Upper lobe of left lung (tissue), 6 donors: ENCODE measurements at regions not wholly inside any gene's neighbourhood (a gene's known extent, or its start where the extent isn't known, plus 50 kb on each side); places are given as distances from the start of the nearest gene placed in this dataset.
A peak's percentile ranks its signal among the peaks of the same experiment; 100 is the strongest.

ENCODE experiments used
- ATAC-seq, 2 donors: fragments of 200-7000 bp; cut with Tn5 transposase; one replicate each; pipeline ENCODE4 v1.9.1; 2022; ENCODE audit warnings: mild to moderate bottlenecking in 2 of 2, moderate library complexity in 2 of 2; ENCODE audit not compliant: low FRiP score in 2 of 2
- DNase-seq, 2 donors: peaks; one replicate each; pipeline ENCODE4 v3.0.0-alpha.2; 2019 to 2020
- H3K27ac ChIP-seq, 4 donors: fragments of 200-600 bp; sonication (generic); one replicate each; pipeline ENCODE4 v1.5.1; 2016 to 2019
- H3K27me3 ChIP-seq, 4 donors: fragments of 200-600 bp; sonication (generic); one replicate each; pipeline ENCODE4 v1.5.1; 2017 to 2019
- H3K36me3 ChIP-seq, 4 donors: fragments of 200-600 bp; sonication (generic); one replicate each; pipeline ENCODE4 v1.5.1; 2016 to 2019
- H3K4me1 ChIP-seq, 4 donors: fragments of 200-600 bp; sonication (generic); one replicate each; pipeline ENCODE4 v1.5.1; 2018 to 2019
- H3K4me3 ChIP-seq, 4 donors: fragments of 200-600 bp; sonication (generic); one replicate each; pipeline ENCODE4 v1.5.1; 2017 to 2019; ENCODE audit warnings: mild to moderate bottlenecking in 2 of 4, moderate library complexity in 1 of 4
- H3K9me3 ChIP-seq, 4 donors: fragments of 200-600 bp; sonication (generic); one replicate each; pipeline ENCODE4 v1.5.1; 2018 to 2019
- CTCF ChIP-seq, 6 experiments: fragments of 450-650 bp in 4 of 6; fragments of 200-600 bp in 2 of 6; sonication (generic) in 2 of 6; IDR thresholded peaks; one replicate each; pipeline ENCODE4 v1.5.1; 2016 to 2019; ENCODE audit warnings: antibody characterized with exemption in 6 of 6
- EP300 ChIP-seq, 4 donors: sonication (generic); formaldehyde crosslinking; IDR thresholded peaks; one replicate each; pipeline ENCODE4 v1.5.1; 2017; ENCODE audit warnings: antibody characterized with exemption in 4 of 4, control low read depth in 2 of 4
- POLR2A ChIP-seq, 4 donors: fragments of 450-650 bp; IDR thresholded peaks; one replicate each; pipeline ENCODE4 v1.5.1; 2016 to 2017; ENCODE audit warnings: antibody characterized with exemption in 4 of 4, mild to moderate bottlenecking in 2 of 4
- POLR2AphosphoS5 ChIP-seq, 2 donors: sonication (generic); formaldehyde crosslinking; IDR thresholded peaks; one replicate each; pipeline ENCODE4 v1.5.1; 2017; ENCODE audit warnings: antibody characterized with exemption in 2 of 2
- WGBS, 2 donors: methylation state at CpG; one replicate each; pipeline ENCODE4 v1.1.5; 2017 to 2018; 5-methylcytosine and 5-hydroxymethylcytosine counted together
- donor health status: DM: no; HTN: no; CAD: no; lungs with moderate emphysema.
- donor health status: DM: no; HTN: yes; CAD: no; lungs with severe emphysema.

GRCh38 chr2:120424274-120424796 lies 78.4 kb downstream of the INHBB start:
- Histone ChIP-seq H3K4me1 (no peaks in the 10 kb centered on the region), H3K27me3 (no peaks in the 10 kb centered on the region), H3K27ac (no peak overlapping the region), H3K4me3 (no peak overlapping the region), H3K9me3 (no peaks in the 10 kb centered on the region), H3K36me3 (no peaks in the 10 kb centered on the region)
- ATAC-seq (no peak), DNase-seq (peak in 1 of 2 donors; percentile 40)
- TF ChIP-seq POLR2AphosphoS5 (IDR thresholded peaks at IDR 0.05) = no peak
- TF ChIP-seq EP300 (IDR thresholded peaks at IDR 0.05) = no peak
- no peak for TF ChIP-seq CTCF (IDR thresholded peaks at IDR 0.05)
- TF ChIP-seq POLR2A (IDR thresholded peaks at IDR 0.05) = no peak
- WGBS, 2 donors = 85 to 86% methylated on average over 12 to 13 of the region's 13 CpGs

- DNase-seq = peak in 1 of 2 donors; percentile 59
- ATAC-seq = no peak
Measured at GRCh38 chr2:120425014-120425413, 79.1 kb downstream of the INHBB start.

GRCh38 chr2:120428748-120429147 lies 82.8 kb downstream of the INHBB start:
- 76 to 89% methylated on average over 6 of the region's 6 CpGs for WGBS, 2 donors
- ATAC-seq (no peak), DNase-seq (no peak)
- Histone ChIP-seq H3K36me3 (no peaks in the 10 kb centered on the region), H3K4me1 (no peaks in the 10 kb centered on the region), H3K9me3 (no peaks in the 10 kb centered on the region), H3K27me3 (no peaks in the 10 kb centered on the region), H3K4me3 (no peak overlapping the region), H3K27ac (no peak overlapping the region)
- TF ChIP-seq POLR2A (IDR thresholded peaks at IDR 0.05) (no peak), CTCF (IDR thresholded peaks at IDR 0.05) (no peak), EP300 (IDR thresholded peaks at IDR 0.05) (no peak), POLR2AphosphoS5 (IDR thresholded peaks at IDR 0.05) (no peak)

More at GRCh38 chr2:120425014-120425413, 79.1 kb downstream of the INHBB start:
- TF ChIP-seq POLR2AphosphoS5 (IDR thresholded peaks at IDR 0.05) (no peak), CTCF (IDR thresholded peaks at IDR 0.05) (no peak), POLR2A (IDR thresholded peaks at IDR 0.05) (no peak), EP300 (IDR thresholded peaks at IDR 0.05) (no peak)
- no peaks in the 10 kb centered on the region for H3K27me3 ChIP-seq
- WGBS, 2 donors = 94 to 95% methylated on average over 8 to 16 of the region's 16 CpGs
- no peaks in the 10 kb centered on the region for H3K9me3 ChIP-seq
- H3K4me1 ChIP-seq = no peaks in the 10 kb centered on the region
- no peak overlapping the region for H3K4me3 ChIP-seq
- H3K27ac ChIP-seq = no peak overlapping the region
- H3K36me3 ChIP-seq = no peaks in the 10 kb centered on the region

GRCh38 chr2:120429586-120430500 lies 83.9 kb downstream of the INHBB start:
- WGBS, 2 donors = 81 to 83% methylated on average over 8 of the region's 8 CpGs
- DNase-seq (no peak), ATAC-seq (no peak)
- TF ChIP-seq POLR2A (IDR thresholded peaks at IDR 0.05) (no peak), EP300 (IDR thresholded peaks at IDR 0.05) (no peak), POLR2AphosphoS5 (IDR thresholded peaks at IDR 0.05) (no peak), CTCF (IDR thresholded peaks at IDR 0.05) (no peak)
- H3K27me3 ChIP-seq = no peaks in the 10 kb centered on the region
- no peak overlapping the region for H3K27ac ChIP-seq
- H3K4me3 ChIP-seq = no peak overlapping the region
- H3K36me3 ChIP-seq = no peaks in the 10 kb centered on the region
- no peaks in the 10 kb centered on the region for H3K9me3 ChIP-seq
- no peaks in the 10 kb centered on the region for H3K4me1 ChIP-seq
